RPMI7951 (cell line): ENCODE measurements at regions not wholly inside any gene's neighbourhood (a gene's known extent, or its start where the extent isn't known, plus 50 kb on each side); places are given as distances from the start of the nearest gene placed in this dataset.

Experiments
- DNase-seq: peaks from one replicate; pipeline ENCODE4 v3.0.0-alpha.2; 2012; ENCODE audit warnings: low read depth

DNA sequence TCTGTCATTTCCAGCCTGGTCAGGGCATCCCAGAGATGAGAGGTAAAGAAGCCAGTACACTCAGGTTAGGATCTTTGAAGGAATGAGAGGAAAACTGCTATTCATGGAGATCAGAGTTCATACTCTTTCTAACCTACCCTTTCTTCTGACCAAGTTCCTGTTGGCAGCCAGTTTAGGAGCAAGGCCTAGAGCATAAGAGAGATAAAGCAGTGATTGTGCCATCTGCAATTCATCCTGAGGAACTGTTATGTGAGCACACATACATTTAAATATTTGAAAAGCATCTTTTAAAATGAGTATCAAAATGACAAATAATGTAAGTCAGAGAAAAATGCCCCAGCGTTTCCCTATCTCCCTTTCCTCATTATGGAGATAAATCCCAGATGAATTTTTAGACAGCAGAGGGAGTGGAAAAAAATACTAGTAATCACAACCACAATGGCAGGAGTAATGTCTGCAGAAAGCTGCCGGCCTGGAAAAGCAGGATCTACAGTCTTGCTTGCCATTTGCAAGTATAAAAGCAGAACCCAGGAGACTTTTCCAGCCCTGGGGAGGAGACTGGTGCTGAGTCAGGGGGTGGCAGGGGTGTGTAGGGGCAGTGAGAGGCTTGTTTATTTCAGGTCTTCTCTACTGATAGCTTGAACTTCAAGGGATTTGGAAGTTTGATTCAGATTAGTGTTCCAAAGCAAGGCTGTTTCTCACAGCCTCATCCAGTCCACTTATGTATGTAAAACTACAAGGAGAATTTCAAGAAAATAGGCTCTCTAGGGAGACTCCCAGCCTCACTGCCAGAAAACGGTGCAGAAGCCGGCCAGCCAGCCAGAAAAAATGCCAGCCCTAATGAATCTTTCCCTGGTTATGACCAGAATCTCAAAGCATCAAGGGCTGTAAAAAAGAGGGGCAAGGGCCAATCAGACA, 1052.4 kb downstream of the TUSC7 start:
- no peak for DNase-seq

- DNase-seq, result no peak
Observed at GRCh38 chr3:117762621-117763037, 1053.0 kb downstream of the TUSC7 start.

GRCh38 chr3:117763561-117763960, 1054.0 kb downstream of the TUSC7 start:
- DNase-seq, result no peak

DNA sequence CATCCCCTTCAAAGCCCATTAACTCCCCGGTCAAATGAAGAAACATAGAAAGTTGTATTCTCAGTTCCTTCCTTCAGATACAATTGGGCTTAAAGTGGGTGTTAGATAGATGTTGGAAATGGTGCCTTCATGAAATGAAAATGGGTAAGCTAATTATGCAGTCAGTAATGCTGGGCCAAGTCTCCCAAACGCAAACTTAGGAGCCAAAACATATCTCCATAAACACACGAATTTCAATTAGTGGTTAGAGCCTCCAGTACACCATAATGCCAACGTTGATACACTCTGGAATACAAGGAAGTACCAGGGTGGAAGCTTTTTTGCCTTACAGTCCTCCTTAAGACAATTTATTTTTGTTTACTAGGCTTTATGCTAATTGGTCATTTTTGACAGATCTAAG, 1059.0 kb downstream of the TUSC7 start:
- DNase-seq, result no peak

DNA sequence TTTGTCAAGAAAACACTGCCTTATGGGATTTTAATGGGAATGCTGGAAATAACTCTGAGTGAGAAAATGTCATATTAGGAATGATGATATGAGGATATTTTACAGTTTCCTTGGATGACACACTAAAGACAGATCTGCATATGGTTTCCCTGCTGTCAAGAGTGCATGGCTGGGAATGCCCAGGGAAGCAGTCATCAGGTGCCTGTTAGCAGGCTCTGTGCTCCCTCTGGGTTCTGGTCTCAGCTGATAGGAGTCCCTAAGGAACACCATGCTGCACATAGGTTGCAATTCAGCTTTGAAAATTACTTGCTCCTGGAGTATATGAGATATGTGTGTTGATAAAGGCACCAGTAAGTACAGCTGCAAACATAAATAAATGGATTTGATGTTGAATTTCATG, 1064.6 kb downstream of the TUSC7 start:
- DNase-seq, result no peak

DNA sequence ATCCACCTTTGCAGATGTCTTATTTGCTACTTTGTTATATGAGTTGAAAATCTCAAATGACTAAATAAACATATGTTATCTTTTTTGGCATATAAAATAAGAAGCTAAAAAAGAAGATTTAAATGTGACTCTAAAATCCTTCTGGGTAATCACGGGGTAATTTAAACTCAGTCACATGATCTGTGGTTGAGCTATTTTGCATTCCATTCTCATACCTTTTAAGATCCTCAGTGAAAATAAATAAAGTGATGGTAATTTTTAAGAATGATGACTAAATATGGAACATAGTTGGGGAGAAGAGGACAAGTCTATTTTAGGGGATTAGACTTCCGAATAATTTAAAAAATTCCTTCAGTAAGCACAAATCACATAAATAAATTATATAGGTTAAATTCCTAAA, 1076.8 kb downstream of the TUSC7 start:
- no peak for DNase-seq

DNA sequence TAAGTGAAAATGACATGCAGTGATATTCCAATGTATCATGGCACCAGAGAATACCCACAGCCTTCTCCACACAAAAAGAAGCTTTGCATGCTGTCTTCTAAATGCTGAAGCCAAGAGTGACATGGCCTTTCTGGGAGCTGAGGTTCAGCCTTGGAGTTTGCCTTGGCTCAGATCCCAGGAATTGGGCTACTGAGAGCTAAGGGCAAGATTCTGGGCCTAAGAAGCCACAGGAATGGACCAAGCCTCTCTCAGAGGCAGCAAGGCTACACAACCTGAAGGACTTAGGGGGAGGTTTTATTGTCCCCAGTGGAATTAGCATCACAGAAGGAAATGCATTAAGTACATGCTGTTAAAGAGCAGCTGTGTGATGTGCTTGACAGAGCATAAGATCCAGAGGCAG, 1078.5 kb downstream of the TUSC7 start:
- no peak for DNase-seq

GRCh38 chr3:117788506-117788905, 1078.9 kb downstream of the TUSC7 start:
- no peak for DNase-seq

DNA sequence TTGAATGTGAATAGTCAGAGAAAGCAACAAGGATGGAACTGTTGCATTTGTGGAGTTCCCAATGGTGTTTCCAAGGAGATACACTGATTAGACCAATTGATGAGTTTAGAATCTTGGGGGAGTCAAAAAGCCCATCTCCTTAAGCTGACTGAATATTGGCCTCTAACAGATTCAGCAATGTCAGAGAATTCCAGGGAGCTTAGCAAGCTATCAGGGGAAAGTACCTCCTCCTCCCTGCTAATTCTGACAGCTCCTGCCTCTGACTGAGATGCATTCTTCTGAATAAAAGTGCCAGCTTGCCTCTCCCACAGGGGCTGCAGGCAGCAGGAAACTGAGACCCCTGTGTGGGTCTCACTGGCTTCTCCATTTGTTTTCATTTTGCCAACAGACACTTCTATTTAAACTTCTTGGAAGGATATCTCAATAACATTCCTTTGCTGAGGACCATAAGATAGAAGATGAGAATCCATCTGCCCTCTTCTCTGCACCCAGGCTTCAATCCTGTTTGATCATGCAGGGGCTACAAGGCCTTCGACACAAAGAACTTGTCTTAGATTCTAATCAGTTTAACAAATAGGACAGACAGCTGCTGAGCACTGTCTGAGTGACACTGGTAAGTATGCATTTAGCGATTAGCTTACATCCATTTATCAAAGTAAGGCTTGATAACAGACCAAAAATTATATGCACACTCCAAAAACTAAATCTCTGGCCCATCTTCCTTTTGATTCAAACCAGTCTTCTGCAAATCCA, 1080.8 kb downstream of the TUSC7 start:
- no peak for DNase-seq

DNA sequence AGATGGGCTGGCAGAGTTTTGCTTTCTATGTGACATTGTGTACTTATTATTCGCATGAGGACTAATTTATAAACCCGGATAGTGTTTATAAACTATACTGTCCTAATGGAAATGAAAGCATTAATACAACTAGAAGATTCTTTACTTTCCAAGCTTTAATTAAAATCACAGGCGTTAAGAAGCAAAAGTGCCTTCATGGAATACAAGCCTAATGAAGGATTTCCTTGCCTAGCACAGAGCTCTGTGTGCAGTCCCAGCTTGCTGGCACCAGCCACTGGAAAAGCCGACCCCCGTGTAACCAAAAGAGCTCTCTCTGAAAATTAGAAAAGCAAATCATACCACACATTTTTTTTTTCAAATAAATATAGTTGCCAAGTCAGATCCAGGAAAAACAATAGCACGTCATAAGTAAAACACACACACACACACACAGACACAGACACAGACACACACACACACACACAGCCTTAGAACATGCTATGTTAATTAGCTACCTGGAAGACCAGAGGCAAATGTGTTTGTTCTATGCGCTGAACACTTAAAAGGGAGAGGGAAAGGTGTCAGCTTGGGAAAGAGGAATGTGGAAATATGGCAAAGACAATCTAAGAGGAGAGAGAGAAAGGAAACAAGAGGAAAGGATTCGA, 1084.2 kb downstream of the TUSC7 start:
- DNase-seq, result no peak

- no peak for DNase-seq
Observed at GRCh38 chr3:117798221-117798620, 1088.6 kb downstream of the TUSC7 start.

DNA sequence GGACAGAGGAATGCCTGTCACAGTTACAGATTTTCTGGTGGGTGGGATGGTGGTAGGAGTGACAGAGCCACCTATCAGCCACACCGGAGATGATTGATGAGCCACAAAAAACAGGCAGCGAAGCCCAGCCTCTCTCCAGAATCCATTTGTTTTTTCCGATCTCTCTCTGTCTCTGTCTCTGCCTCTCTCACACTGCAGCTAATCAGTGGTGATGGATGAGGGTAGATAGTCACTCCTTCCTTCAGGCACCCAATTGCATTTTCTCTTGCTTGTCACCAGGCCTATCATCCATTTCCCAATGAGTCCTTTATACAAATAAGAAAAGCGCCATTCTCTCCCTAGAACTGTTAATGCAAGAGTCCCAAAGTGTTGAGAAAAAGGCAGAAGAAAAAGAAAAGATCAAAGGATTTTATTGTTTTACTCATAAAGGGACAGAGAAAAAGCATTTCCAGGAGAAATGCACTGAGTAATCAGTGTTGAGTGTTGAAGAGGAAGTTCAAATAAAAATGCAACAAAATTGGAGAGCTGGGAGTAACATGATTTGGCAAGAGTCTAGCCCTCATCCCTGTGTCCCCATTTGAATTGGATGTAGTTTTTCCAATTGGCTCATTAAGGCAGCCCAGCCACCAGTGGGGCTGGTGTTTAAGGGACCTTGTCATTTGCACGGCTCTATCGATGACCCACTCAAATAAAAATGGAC, 1089.3 kb downstream of the TUSC7 start:
- no peak for DNase-seq

- no peak for DNase-seq
Observed at GRCh38 chr3:117799387-117799735, 1089.8 kb downstream of the TUSC7 start.

GRCh38 chr3:117801912-117802239, 1092.3 kb downstream of the TUSC7 start:
- DNase-seq, result no peak

GRCh38 chr3:117809186-117810081, 1099.9 kb downstream of the TUSC7 start:
- no peak for DNase-seq

DNA sequence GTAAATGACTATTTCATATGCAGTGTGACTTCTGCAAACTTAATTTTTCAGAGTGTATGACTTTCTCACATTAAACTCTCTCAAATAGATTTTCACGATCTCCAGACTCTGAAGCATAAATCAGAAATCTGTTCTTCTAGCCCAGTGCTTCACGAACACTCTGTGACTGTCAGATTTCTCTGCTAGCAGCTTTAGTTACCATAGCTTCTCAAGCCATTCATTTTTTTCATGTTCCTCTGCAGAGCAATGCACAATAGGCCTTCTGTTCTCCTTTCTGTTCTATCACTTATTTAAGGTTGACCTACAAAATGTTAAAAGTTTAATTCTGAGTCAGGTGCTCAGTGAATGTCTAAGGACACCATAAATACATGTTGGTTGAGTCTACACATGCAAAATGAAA, 1102.2 kb downstream of the TUSC7 start:
- no peak for DNase-seq

DNA sequence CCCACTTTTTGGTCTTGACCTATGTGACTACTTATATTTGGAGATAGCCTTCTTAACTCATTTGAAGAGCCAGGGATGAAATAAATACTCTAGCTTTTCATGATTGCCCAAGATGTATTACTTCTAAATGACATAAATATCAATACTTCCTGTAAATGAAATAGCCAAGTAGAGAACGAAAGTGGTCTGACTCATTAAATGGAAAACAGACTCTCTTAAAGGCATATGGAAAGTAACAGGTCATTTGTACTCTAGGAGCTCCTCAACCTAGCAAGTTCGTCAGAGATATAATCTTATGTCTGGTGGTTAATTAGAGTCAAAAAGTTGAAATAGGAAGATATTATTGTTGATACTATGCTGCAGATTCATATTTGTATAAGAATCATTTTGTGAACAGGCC, 1105.4 kb downstream of the TUSC7 start:
- no peak for DNase-seq

DNA sequence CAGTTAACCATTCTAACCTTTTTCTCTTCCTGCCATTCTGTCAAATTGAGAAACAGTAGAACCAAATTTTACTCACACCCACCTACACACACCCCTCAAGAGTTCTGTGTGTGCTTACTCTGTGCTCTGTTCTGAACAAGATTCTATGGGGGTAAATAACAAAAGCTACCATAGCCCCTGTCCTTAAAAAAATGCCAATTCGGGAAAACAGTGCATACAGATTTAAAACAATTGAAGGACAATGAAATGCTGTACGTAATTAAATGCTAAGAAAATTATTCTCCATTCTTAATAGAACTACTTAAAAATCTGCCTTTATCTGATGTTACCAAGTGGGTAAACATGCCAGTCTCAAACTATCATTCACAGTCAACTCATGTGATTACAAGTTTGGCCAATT, 1107.5 kb downstream of the TUSC7 start:
- DNase-seq, result no peak

DNA sequence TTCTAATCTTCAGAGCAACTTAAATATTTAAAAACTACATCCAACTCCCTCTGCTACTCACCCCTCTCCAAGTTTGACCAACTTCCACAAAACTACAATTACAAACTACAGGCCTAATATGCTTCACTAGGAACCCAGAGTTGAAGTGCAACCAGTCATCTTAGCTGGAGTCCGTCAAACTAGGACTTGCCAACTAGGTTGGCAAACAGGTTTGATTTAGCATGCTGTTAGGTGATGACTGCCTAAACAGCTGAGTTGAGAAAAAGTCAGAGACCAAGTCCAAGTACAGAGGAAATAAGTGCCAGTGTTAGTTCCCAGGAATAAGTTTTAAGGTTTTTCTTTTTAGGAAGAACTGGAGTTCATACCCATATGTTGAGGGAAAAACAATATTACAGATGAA, 1109.0 kb downstream of the TUSC7 start:
- DNase-seq, result no peak

GRCh38 chr3:117820658-117821299, 1111.2 kb downstream of the TUSC7 start:
- DNase-seq, result no peak

- no peak for DNase-seq
Observed at GRCh38 chr3:117822416-117822815, 1112.8 kb downstream of the TUSC7 start.
